ENCODE measurements at regions not wholly inside any gene's neighbourhood (a gene's known extent, or its start where the extent isn't known, plus 50 kb on each side); places are given as distances from the start of the nearest gene placed in this dataset.

GRCh38 chr17:5840811-5841446, 229.2 kb upstream of the WSCD1 start:
- Histone ChIP-seq H3K4me3 (no peak overlapping the region), H3K9me3 (no peaks in the 10 kb centered on the region), H3K4me1 (no peaks in the 10 kb centered on the region), H3K27ac (no peak overlapping the region), H3K27me3 (replicated peaks in 1 of 7) (peaks cover 0 to 2% (median 0%) of the 10 kb centered on the region in 7 donors), H3K36me3 (no peaks in the 10 kb centered on the region)
- WGBS, 5 donors: 79 to 87% (median 85%) methylated on average over 13 of the region's 13 CpGs
- DNase-seq: no peak
- intact Hi-C loops (cut with DNase I; ENCODE audit: low total_unique reads): no loop called here
- no peak for TF ChIP-seq POLR2A (IDR thresholded peaks at IDR 0.05)
- no peak for TF ChIP-seq CTCF (IDR thresholded peaks at IDR 0.05 in 8 of 11, conservative IDR thresholded peaks at IDR 0.05 in 3 of 11)
- no peak for TF ChIP-seq POLR2AphosphoS5 (IDR thresholded peaks at IDR 0.05)

- H3K4me3 ChIP-seq: no peak overlapping the region
- 82 to 97% (median 89%) methylated on average over 11 of the region's 11 CpGs for WGBS, 5 donors
- DNase-seq: no peak
- no peaks in the 10 kb centered on the region for H3K9me3 ChIP-seq
- H3K4me1 ChIP-seq: no peaks in the 10 kb centered on the region
- H3K27me3 ChIP-seq (replicated peaks in 1 of 7): no peaks in the 10 kb centered on the region
- no peaks in the 10 kb centered on the region for H3K36me3 ChIP-seq
- no peak for TF ChIP-seq POLR2AphosphoS5 (IDR thresholded peaks at IDR 0.05)
- TF ChIP-seq POLR2A (IDR thresholded peaks at IDR 0.05): no peak
- no peak for TF ChIP-seq CTCF (IDR thresholded peaks at IDR 0.05 in 8 of 11, conservative IDR thresholded peaks at IDR 0.05 in 3 of 11)
- intact Hi-C loops (cut with DNase I; ENCODE audit: low total_unique reads): no loop called here
- no peak overlapping the region for H3K27ac ChIP-seq
Measured at GRCh38 chr17:5841862-5842261, 228.3 kb upstream of the WSCD1 start.

GRCh38 chr17:5843366-5844026, 226.7 kb upstream of the WSCD1 start:
- 91 to 96% (median 92%) methylated on average over 12 to 14 of the region's 14 CpGs for WGBS, 5 donors
- intact Hi-C loops (cut with DNase I; ENCODE audit: low total_unique reads): no loop called here
- Histone ChIP-seq H3K9me3 (no peaks in the 10 kb centered on the region), H3K27ac (no peak overlapping the region), H3K4me3 (no peak overlapping the region), H3K36me3 (no peaks in the 10 kb centered on the region), H3K27me3 (replicated peaks in 1 of 7) (peaks cover 0 to 7% (median 0%) of the 10 kb centered on the region in 7 donors), H3K4me1 (no peaks in the 10 kb centered on the region)
- TF ChIP-seq CTCF (IDR thresholded peaks at IDR 0.05 in 8 of 11, conservative IDR thresholded peaks at IDR 0.05 in 3 of 11) (no peak), POLR2A (IDR thresholded peaks at IDR 0.05) (no peak), POLR2AphosphoS5 (IDR thresholded peaks at IDR 0.05) (no peak)
- no peak for DNase-seq

GRCh38 chr17:5846001-5846400, 224.2 kb upstream of the WSCD1 start:
- Histone ChIP-seq H3K9me3 (no peaks in the 10 kb centered on the region), H3K27me3 (replicated peaks in 1 of 7) (peaks cover 0 to 7% (median 0%) of the 10 kb centered on the region in 7 donors), H3K36me3 (no peaks in the 10 kb centered on the region), H3K4me3 (no peak overlapping the region), H3K27ac (no peak overlapping the region), H3K4me1 (no peaks in the 10 kb centered on the region)
- intact Hi-C loops (cut with DNase I; ENCODE audit: low total_unique reads): no loop called here
- 85 to 95% (median 92%) methylated on average over 5 of the region's 5 CpGs for WGBS, 5 donors
- no peak for DNase-seq
- TF ChIP-seq POLR2AphosphoS5 (IDR thresholded peaks at IDR 0.05): no peak

All from spleen (tissue), 11 donors.